Loucy (cell line): ENCODE measurements at regions not wholly inside any gene's neighbourhood (a gene's known extent, or its start where the extent isn't known, plus 50 kb on each side); places are given as distances from the start of the nearest gene placed in this dataset.

Experiments
- CTCF ChIP-seq: fragments of 200-600 bp; sonication (generic); conservative IDR thresholded peaks from 2 replicates; pipeline ENCODE4 v1.5.1; 2014; ENCODE audit warnings: mild to moderate bottlenecking, antibody characterized with exemption, low read length
- EZH2phosphoT487 ChIP-seq: fragments of 200-600 bp; IDR thresholded peaks from 2 replicates; pipeline ENCODE4 v1.6.1; 2018; ENCODE audit warnings: antibody characterized with exemption, mild to moderate bottlenecking, moderate library complexity, borderline replicate concordance

DNA sequence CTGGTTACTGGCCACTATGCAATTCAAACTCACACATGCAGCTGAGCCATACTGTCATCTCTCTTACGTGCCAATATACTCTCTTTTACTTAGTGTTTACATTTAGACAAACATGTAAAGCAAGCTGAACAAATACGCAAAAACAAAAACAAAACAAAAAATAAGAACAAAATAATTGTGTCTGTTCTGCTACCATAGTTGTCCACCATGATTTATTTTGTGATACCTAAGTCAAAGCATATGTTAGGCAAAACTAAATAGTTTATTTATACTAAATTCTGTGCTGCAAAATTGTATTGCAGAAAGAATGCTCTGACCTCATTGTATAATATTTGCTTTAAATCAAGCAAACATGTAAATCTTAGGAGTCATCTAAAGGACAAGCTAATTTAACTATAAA lies 943.2 kb upstream of the AGA start:
- no peak for TF ChIP-seq CTCF
- TF ChIP-seq EZH2phosphoT487 = no peak
